ENCODE measurements at regions not wholly inside any gene's neighbourhood (a gene's known extent, or its start where the extent isn't known, plus 50 kb on each side); places are given as distances from the start of the nearest gene placed in this dataset.

DNA sequence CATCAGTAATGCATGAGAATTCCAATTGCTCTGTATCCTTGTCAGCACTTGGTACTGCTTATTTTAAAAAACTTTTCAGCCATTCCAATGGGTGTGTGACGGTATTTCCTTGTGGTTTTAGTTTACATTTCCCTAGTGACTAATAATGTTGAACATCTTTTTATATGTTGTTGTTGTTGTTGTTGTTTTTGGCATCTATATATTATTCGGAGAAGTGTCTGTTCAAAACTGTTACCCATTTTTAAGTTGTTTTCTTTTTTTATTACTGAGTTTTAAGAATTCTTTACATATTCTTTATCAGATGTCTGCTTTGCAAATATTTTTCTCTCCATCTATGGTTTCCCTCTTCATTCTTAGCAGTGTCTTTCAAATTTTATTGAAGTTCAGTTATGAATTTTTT lies 231.1 kb upstream of the POU3F1 start:
- TF ChIP-seq TAF1 (IDR thresholded peaks at IDR 0.05; ENCODE audit: borderline replicate concordance, insufficient read depth, low read length) (no peak), FOXP2 (optimal IDR thresholded peaks at IDR 0.05; ENCODE audit: borderline replicate concordance, extremely low read depth, extremely low read length, insufficient read depth) (no peak)

Data from PFSK-1 (cell line).